Astrocyte of the cerebellum (primary cell): ENCODE measurements at regions not wholly inside any gene's neighbourhood (a gene's known extent, or its start where the extent isn't known, plus 50 kb on each side); places are given as distances from the start of the nearest gene placed in this dataset.
"Not testable (repeated sequence)": the region's sequence is repeated elsewhere in the genome, so short reads cannot be mapped to it uniquely, and the experiment has no call there.

Experiments used
- DNase-seq: peaks from one replicate; pipeline ENCODE4 v3.0.0-alpha.2; 2011; ENCODE audit warnings: low read depth
- H3K4me3 ChIP-seq: 2 replicates; pipeline ENCODE4 v1.5.1; 2011; ENCODE audit warnings: mild to moderate bottlenecking, low read depth, low read length, moderate library complexity
- CTCF ChIP-seq: IDR thresholded peaks from 2 replicates; pipeline ENCODE4 v1.5.1; 2012; ENCODE audit warnings: low read length, low read depth, moderate library complexity, mild to moderate bottlenecking; ENCODE audit errors: missing control alignments
- in situ Hi-C: cut with HindIII; loops from 2 replicates; pipeline ENCODE4 v1.10.0; 2017; ENCODE audit warnings: low sequenced_read_pairs

GRCh38 chr2:146429366-146429765 is 1415.5 kb upstream of the ACVR2A start:
- TF ChIP-seq CTCF = no peak
- in situ Hi-C loops = no loop called here
- no peak overlapping the region for H3K4me3 ChIP-seq
- no peak for DNase-seq

DNA sequence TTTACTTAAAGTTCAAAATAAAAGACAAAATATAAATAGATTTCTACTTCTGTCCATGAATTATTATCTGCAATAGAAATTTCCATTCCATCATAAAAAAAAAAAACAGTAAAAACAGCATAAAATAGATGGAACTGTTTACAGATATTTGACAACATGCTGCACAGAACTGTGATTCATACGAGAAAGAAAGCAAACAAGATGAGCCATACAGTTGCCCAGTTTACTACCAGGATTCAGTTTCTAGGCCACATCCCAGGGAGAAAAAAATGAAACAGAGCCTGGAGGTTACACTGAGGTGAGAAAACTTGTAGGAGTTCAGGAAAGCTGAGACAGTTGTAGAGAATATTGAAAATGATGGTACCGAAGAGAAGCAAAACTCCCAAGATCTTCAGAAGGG is 1426.9 kb upstream of the ACVR2A start:
- TF ChIP-seq CTCF = no peak
- in situ Hi-C loops = no loop called here
- DNase-seq = no peak
- H3K4me3 ChIP-seq = no peak overlapping the region

GRCh38 chr2:146415291-146415690 is 1429.5 kb upstream of the ACVR2A start:
- no peak overlapping the region for H3K4me3 ChIP-seq
- in situ Hi-C loops = no loop called here
- no peak for DNase-seq
- no peak for TF ChIP-seq CTCF

DNA sequence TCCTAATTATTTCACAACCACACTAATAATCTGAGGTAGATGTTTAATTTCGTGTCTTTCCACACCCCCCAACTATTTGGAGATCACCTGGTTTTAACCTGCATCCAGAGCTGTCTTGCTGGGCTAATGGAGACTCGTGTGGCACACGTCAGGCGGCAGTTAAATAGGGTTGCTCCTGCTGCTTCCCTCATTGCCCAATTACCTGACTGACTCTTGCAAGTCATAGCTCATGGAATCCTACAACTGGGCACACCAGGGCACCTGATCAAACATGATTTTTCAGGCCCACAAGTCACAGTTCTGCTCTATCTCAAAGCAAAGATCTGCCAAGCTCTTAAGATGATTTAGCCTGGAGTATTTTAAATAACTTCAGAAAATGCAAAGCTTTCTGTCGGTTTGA is 1430.4 kb upstream of the ACVR2A start:
- in situ Hi-C loops = no loop called here
- no peak for DNase-seq
- TF ChIP-seq CTCF = no peak
- H3K4me3 ChIP-seq = no peak overlapping the region

DNA sequence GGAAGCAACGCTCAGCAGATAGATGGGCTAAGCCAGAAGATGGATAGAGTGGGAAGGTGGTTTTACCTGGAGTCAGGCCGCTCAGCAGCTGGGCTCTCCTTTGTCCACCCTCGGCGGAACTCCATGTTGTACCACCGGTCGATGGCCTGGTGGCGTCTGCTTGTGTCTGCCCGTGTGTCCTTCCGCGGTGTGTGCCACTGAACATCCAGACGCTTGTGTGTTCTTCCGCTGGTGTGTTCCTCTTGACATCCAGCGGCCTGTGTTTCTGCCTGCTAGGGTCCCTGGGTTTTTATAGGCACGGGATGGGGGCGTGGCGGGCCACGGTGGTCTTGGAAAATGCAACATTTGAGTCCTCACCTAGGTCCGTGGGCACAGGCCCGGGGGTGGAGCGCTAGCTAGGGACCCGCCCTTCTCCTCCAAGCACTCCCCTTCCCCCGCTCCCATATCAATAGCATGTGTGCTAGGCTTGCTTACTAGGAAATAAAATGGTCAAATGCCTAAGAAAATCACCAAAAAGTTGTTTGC is 1431.7 kb upstream of the ACVR2A start:
- DNase-seq = no peak
- no peak for TF ChIP-seq CTCF
- in situ Hi-C loops = no loop called here
- H3K4me3 ChIP-seq = no peak overlapping the region

- in situ Hi-C loops = no loop called here
- no peak for DNase-seq
- TF ChIP-seq CTCF = no peak
- no peak overlapping the region for H3K4me3 ChIP-seq
Measured at GRCh38 chr2:146412625-146413024, 1432.2 kb upstream of the ACVR2A start.

- DNase-seq, H3K4me3 ChIP-seq, in situ Hi-C loops: not testable (repeated sequence)
Measured at GRCh38 chr2:146405402-146406309, 1439.2 kb upstream of the ACVR2A start.

- DNase-seq, in situ Hi-C loops, H3K4me3 ChIP-seq: not testable (repeated sequence)
Measured at GRCh38 chr2:146403546-146404160, 1441.2 kb upstream of the ACVR2A start.
